GM12892 (cell line): ENCODE measurements at regions not wholly inside any gene's neighbourhood (a gene's known extent, or its start where the extent isn't known, plus 50 kb on each side); places are given as distances from the start of the nearest gene placed in this dataset.

Source experiments
- DNase-seq: peaks from one replicate; pipeline ENCODE4 v3.0.0; 2011; ENCODE audit not compliant: insufficient read length
- FAIRE-seq: peaks from 2 replicates; lab custom pipeline; 2011; peaks lifted over from hg19 to GRCh38; lab: Jason Lieb, UNC
- POLR2A ChIP-seq: IDR thresholded peaks from 2 replicates; pipeline ENCODE4 v1.6.1; 2011; ENCODE audit warnings: low read depth, low read length, control low read depth
- POLR2AphosphoS5 ChIP-seq: IDR thresholded peaks from 2 replicates; pipeline ENCODE4 v1.6.1; 2011; ENCODE audit warnings: low read depth, low read length, control low read depth
- TAF1 ChIP-seq: IDR thresholded peaks from 2 replicates; pipeline ENCODE4 v1.6.1; 2011; ENCODE audit warnings: low read depth, mild to moderate bottlenecking, control low read depth, low read length, borderline replicate concordance

DNA sequence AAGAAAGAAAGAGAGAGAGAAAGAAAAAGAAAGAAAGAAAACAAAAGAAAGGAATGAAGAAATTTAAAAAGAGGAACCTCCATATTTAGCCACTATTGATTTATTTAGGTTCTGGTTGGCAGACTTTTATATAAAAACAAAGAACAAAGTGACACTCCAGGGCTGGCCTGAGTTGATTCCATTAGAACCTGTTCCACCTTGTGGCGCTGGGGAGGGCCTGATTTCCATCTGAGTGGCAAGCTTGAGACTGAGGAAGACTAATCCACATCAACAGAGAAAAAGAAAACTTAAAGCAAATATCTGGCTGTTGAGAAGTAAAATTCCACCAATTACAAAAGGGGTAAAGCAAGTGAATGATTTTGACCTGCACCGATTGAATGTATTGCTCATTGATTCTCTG lies 345.3 kb downstream of the EN1 start:
- DNase-seq (no peak), FAIRE-seq (no peak)
- TF ChIP-seq TAF1 (no peak), POLR2A (no peak), POLR2AphosphoS5 (no peak)

- no peak for TF ChIP-seq POLR2AphosphoS5
- no peak for TF ChIP-seq TAF1
- no peak for TF ChIP-seq POLR2A
- FAIRE-seq, result no peak
- no peak for DNase-seq
Measured at GRCh38 chr2:118498943-118499342, 348.5 kb downstream of the EN1 start.

DNA sequence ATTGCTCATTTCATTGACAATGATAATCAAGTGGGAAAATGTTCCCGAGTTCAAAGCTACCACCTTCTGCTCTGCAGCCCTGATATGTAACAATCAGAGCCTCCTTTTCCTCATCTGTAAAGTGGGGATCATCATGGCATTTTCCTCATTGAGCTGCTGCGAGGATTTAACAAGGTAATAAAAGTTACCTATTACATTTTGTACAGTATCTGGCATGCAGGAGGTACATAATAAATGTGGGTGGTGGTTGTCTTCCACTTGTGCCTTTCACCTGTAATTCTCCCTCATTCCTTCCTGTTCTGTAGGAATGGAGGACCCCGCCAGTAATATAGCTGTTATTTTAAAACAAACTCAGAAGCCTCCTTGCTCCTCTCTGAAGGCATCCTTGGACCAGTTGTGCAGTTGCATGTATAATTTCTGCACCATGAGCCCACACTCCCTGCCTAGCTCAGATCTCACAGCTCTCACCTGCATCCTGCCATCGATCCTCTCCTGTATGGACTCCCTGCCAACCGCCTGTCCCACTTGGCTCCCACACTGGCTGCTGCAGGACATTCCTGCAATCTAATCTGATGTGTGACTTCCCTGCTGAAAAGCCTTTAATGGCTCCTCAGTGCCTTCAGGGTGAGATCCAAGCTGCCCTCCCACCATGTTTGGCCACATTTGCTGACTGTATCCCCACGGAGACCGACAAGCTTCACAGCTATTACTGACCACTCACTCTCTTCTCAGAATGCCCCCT lies 350.4 kb downstream of the EN1 start:
- FAIRE-seq, result no peak
- TF ChIP-seq POLR2AphosphoS5 (no peak), POLR2A (no peak), TAF1 (no peak)
- no peak for DNase-seq

DNA sequence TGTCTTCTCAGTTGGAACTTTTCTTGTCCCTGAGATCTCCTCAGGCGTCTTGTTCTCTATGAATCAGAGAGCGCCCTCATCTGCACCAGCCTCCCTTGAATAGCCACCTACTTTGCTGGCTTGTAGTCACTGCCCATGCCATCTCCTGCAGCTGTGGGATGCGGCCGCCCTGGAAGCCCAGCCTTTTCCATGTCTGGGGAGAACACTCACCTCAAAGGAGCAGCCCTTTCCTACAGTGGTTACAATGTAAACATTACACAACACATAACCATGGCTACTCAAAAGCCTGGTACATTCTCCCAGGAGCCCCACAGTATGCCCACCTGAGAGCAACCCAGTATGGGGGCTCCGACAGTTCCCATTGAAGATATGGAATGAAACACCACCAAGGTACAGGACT lies 351.0 kb downstream of the EN1 start:
- FAIRE-seq, result no peak
- DNase-seq, result no peak
- TF ChIP-seq TAF1 (no peak), POLR2A (no peak), POLR2AphosphoS5 (no peak)

GRCh38 chr2:118495290-118495689 lies 352.2 kb downstream of the EN1 start:
- FAIRE-seq (no peak), DNase-seq (no peak)
- TF ChIP-seq POLR2AphosphoS5, result no peak
- no peak for TF ChIP-seq TAF1
- no peak for TF ChIP-seq POLR2A

GRCh38 chr2:118493213-118493612 lies 354.2 kb downstream of the EN1 start:
- TF ChIP-seq TAF1 (no peak), POLR2AphosphoS5 (no peak), POLR2A (no peak)
- DNase-seq (no peak), FAIRE-seq (no peak)

GRCh38 chr2:118492335-118492734 lies 355.1 kb downstream of the EN1 start:
- FAIRE-seq (no peak), DNase-seq (no peak)
- TF ChIP-seq POLR2AphosphoS5 (no peak), TAF1 (no peak), POLR2A (no peak)

DNA sequence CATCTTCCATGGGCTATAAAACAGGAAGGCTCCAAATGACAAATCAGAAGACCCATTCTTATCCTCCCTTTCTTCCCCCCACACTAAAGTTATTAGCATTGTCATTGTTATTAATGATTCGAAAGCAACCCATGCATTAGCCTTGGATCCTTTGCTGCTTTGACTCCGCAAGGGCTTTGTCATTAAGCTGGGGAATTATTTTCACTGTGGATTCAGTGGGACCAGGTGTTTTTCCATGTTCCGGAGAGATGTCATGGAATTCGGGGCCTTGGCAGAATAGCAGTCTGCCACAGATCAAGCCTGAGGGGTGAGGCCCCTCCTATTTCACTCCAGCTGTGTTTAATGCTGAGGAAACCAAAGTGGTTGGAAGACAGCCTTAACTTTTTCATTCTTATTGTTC lies 357.1 kb downstream of the EN1 start:
- no peak for TF ChIP-seq POLR2AphosphoS5
- no peak for TF ChIP-seq TAF1
- TF ChIP-seq POLR2A, result no peak
- FAIRE-seq, result no peak
- DNase-seq, result no peak

DNA sequence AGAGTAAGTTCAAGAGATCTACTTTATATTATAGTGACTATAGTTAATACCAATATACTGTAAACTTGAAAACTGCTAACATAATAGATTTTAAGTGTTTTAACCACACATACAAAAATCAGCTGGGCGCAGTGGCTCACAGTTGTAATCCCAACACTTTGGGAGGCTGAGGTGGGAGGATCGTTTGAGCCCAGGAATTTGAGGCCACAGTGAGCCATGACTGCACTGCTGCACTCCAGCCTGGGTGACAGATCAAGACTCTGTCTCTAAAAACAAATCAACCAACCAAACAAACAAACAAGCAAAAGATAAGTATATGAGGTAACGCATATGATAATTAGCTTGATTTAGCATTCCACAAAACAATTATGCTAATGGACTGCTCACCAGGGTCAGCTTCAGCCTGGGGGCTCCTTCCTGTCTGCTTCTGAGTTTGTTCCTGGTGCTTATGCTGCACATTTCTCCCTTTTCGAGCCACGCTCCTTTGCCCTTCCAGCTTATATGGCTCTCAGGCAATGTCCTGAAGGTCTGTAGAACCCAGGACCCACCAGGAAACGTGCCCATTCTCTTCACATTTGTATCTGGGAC lies 357.6 kb downstream of the EN1 start:
- DNase-seq (no peak), FAIRE-seq (no peak)
- no peak for TF ChIP-seq POLR2AphosphoS5
- TF ChIP-seq TAF1, result no peak
- no peak for TF ChIP-seq POLR2A

DNA sequence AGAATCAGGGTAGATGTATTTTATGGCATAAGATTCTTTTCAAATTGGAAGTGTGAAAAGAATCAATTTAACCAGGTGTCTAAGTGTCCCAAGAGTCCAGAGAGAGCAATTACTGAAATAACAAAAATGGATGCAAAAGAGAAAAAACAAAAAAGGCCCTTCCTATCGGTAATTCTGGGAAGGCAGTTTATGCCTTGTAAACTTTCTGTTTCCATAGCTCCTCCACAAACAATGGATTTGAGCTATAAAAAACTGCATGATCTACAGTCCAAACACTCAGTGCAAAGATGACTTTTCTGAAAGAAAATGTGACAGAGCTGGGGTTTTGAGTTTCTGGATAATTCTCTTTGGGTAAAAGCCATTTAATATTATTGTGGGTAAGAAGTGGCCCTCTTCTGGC lies 366.1 kb downstream of the EN1 start:
- no peak for TF ChIP-seq POLR2A
- TF ChIP-seq TAF1, result no peak
- no peak for TF ChIP-seq POLR2AphosphoS5
- DNase-seq, result no peak
- FAIRE-seq, result no peak

GRCh38 chr2:118479020-118479419 lies 368.4 kb downstream of the EN1 start:
- FAIRE-seq, result no peak
- TF ChIP-seq POLR2AphosphoS5, result no peak
- no peak for TF ChIP-seq POLR2A
- TF ChIP-seq TAF1, result no peak
- no peak for DNase-seq
